Liver (tissue), 8 donors: ENCODE measurements at regions not wholly inside any gene's neighbourhood (a gene's known extent, or its start where the extent isn't known, plus 50 kb on each side); places are given as distances from the start of the nearest gene placed in this dataset.

Source experiments
- DNase-seq: peaks from one replicate; pipeline ENCODE4 v3.0.0-alpha.2; 2017; ENCODE audit warnings: low spot score
- H3K27ac ChIP-seq, 2 donors: one replicate each; pipeline ENCODE4 v1.7.0; 2013; ENCODE audit warnings: inconsistent platforms in 2 of 2, low read length in 2 of 2, control low read depth in 1 of 2, low read depth in 1 of 2, mild to moderate bottlenecking in 1 of 2
- H3K27me3 ChIP-seq, 4 donors: one replicate each; pipeline versions ENCODE4 v1.6.1 to v1.7.0; 2013; ENCODE audit warnings: low read length in 3 of 4, inconsistent platforms in 1 of 4, mild to moderate bottlenecking in 1 of 4, moderate library complexity in 1 of 4; ENCODE audit not compliant: control insufficient read depth in 4 of 4, insufficient read depth in 4 of 4
- H3K36me3 ChIP-seq, 4 donors: one replicate each; pipeline versions ENCODE4 v1.6.1 to v1.7.0; 2013; ENCODE audit warnings: low read length in 3 of 4, mild to moderate bottlenecking in 3 of 4, low read depth in 1 of 4, moderate library complexity in 1 of 4; ENCODE audit not compliant: control insufficient read depth in 4 of 4, insufficient read depth in 3 of 4
- H3K4me1 ChIP-seq, 4 donors: one replicate each; pipeline versions ENCODE4 v1.6.1 to v1.7.0; 2013; ENCODE audit warnings: low read length in 3 of 4, mild to moderate bottlenecking in 3 of 4, moderate library complexity in 1 of 4; ENCODE audit not compliant: control insufficient read depth in 4 of 4, insufficient read depth in 4 of 4
- H3K4me3 ChIP-seq, 3 donors: one replicate each; pipeline versions ENCODE4 v1.6.1 to v1.7.0; 2013; ENCODE audit warnings: low read length in 3 of 3, control low read depth in 1 of 3, low read depth in 1 of 3, mild to moderate bottlenecking in 1 of 3
- H3K9ac ChIP-seq, 2 donors: one replicate each; pipeline ENCODE4 v1.7.0; 2013; ENCODE audit warnings: low read length in 2 of 2, mild to moderate bottlenecking in 2 of 2, moderate library complexity in 2 of 2, control low read depth in 1 of 2, low read depth in 1 of 2
- H3K9me3 ChIP-seq, 4 donors: one replicate each; pipeline versions ENCODE4 v1.6.1 to v1.7.0; 2013; ENCODE audit warnings: low read length in 3 of 4; ENCODE audit not compliant: control insufficient read depth in 4 of 4
- ATF3 ChIP-seq: IDR thresholded peaks from 2 replicates; pipeline ENCODE4 v1.6.1; 2016; ENCODE audit warnings: antibody characterized with exemption
- CTCF ChIP-seq: fragments of 150-350 bp; IDR thresholded peaks from 2 replicates; pipeline ENCODE4 v1.5.1; 2017; ENCODE audit warnings: improper control_type of control experiment, low read depth, low read length; ENCODE audit not compliant: missing input control
- FOXA1 ChIP-seq: IDR thresholded peaks from 2 replicates; pipeline ENCODE4 v1.6.1; 2016; ENCODE audit warnings: antibody characterized with exemption
- FOXA2 ChIP-seq: IDR thresholded peaks from 2 replicates; pipeline ENCODE4 v1.6.1; 2016; ENCODE audit warnings: antibody characterized with exemption
- GABPA ChIP-seq, 2 donors: IDR thresholded peaks in 1 of 2; conservative IDR thresholded peaks in 1 of 2; 2 replicates each; pipeline ENCODE4 v1.6.1; 2016; ENCODE audit warnings: antibody characterized with exemption in 2 of 2, mild to moderate bottlenecking in 1 of 2, moderate library complexity in 1 of 2
- HNF4A ChIP-seq, 2 donors: conservative IDR thresholded peaks; 2 replicates each; pipeline ENCODE4 v1.6.1; 2016; ENCODE audit warnings: antibody characterized with exemption in 2 of 2, mild to moderate bottlenecking in 2 of 2
- JUND ChIP-seq, 2 donors: IDR thresholded peaks; 2 replicates each; pipeline ENCODE4 v1.6.1; 2016; ENCODE audit warnings: antibody characterized with exemption in 2 of 2
- MAX ChIP-seq: IDR thresholded peaks from 2 replicates; pipeline ENCODE4 v1.6.1; 2016; ENCODE audit warnings: antibody characterized with exemption
- NR2F2 ChIP-seq: IDR thresholded peaks from 2 replicates; pipeline ENCODE4 v1.6.1; 2016; ENCODE audit warnings: antibody characterized with exemption
- RAD21 ChIP-seq, 2 donors: IDR thresholded peaks; 2 replicates each; pipeline ENCODE4 v1.6.1; 2016; ENCODE audit warnings: antibody characterized with exemption in 2 of 2, mild to moderate bottlenecking in 2 of 2
- REST ChIP-seq: IDR thresholded peaks from 2 replicates; pipeline ENCODE4 v1.6.1; 2016; ENCODE audit warnings: antibody characterized with exemption, mild to moderate bottlenecking
- RXRA ChIP-seq, 2 donors: IDR thresholded peaks; 2 replicates each; pipeline ENCODE4 v1.6.1; 2017 to 2018; ENCODE audit warnings: antibody characterized with exemption in 2 of 2, mild to moderate bottlenecking in 1 of 2
- SP1 ChIP-seq: IDR thresholded peaks from 2 replicates; pipeline ENCODE4 v1.6.1; 2018; ENCODE audit warnings: antibody characterized with exemption, mild to moderate bottlenecking
- YY1 ChIP-seq: IDR thresholded peaks from 2 replicates; pipeline ENCODE4 v1.6.1; 2016; ENCODE audit warnings: antibody characterized with exemption, mild to moderate bottlenecking
- ZBTB33 ChIP-seq: IDR thresholded peaks from 2 replicates; pipeline ENCODE4 v1.6.1; 2016; ENCODE audit warnings: antibody characterized with exemption
- WGBS: extraction: QIAGEN DNeasy Blood & Tissue Kit; methylation state at CpG from one replicate; pipeline ENCODE4 v1.1.7; 2013; 5-methylcytosine and 5-hydroxymethylcytosine counted together
- donor health status: healthy.
- donor health status: healthy.
- donor health status: healthy.
- donor health status: healthy.
- donor health status: healthy.

GRCh38 chr11:128165572-128165971 is 421.8 kb downstream of the ETS1 start:
- Histone ChIP-seq H3K4me3 (no peak overlapping the region), H3K9ac (no peak overlapping the region), H3K36me3 (no peaks in the 10 kb centered on the region), H3K27me3 (no peaks in the 10 kb centered on the region), H3K4me1 (peaks cover 4 to 26% (median 13%) of the 10 kb centered on the region in 4 donors), H3K9me3 (no peaks in the 10 kb centered on the region), H3K27ac (no peak overlapping the region)
- WGBS, result 80% methylated on average over 4 of the region's 4 CpGs
- no peak for DNase-seq
- TF ChIP-seq NR2F2, result no peak
- no peak for TF ChIP-seq FOXA1
- TF ChIP-seq RAD21 (IDR thresholded peaks at IDR 0.05), result no peak
- no peak for TF ChIP-seq YY1
- no peak for TF ChIP-seq HNF4A (conservative IDR thresholded peaks at IDR 0.05)
- TF ChIP-seq ATF3, result no peak
- no peak for TF ChIP-seq MAX

- H3K27ac ChIP-seq, result peak overlapping the region; percentile 17 to 65
- H3K9me3 ChIP-seq, result no peaks in the 10 kb centered on the region
- TF ChIP-seq YY1 (no peak), HNF4A (conservative IDR thresholded peaks at IDR 0.05) (peak; percentile 71 to 73), ATF3 (no peak), RXRA (IDR thresholded peaks at IDR 0.05) (no peak), NR2F2 (no peak), CTCF (no peak), GABPA (IDR thresholded peaks at IDR 0.05 in 1 of 2, conservative IDR thresholded peaks at IDR 0.05 in 1 of 2) (no peak), FOXA2 (peak; percentile 26), JUND (IDR thresholded peaks at IDR 0.05) (peak in 1 of 2 donors; percentile 37), SP1 (peak; percentile 60)
- H3K4me1 ChIP-seq, result peaks cover 4 to 26% (median 15%) of the 10 kb centered on the region in 4 donors
- no peaks in the 10 kb centered on the region for H3K36me3 ChIP-seq
- H3K4me3 ChIP-seq, result peak overlapping the region in 1 of 3 donors; percentile 17
- 20% methylated on average over 6 of the region's 6 CpGs for WGBS
- H3K9ac ChIP-seq, result peak overlapping the region in 1 of 2 donors; percentile 58
- no peaks in the 10 kb centered on the region for H3K27me3 ChIP-seq
- DNase-seq, result no peak
Measured at GRCh38 chr11:128164080-128164741, 423.1 kb downstream of the ETS1 start.

- H3K27ac ChIP-seq, result peak overlapping the region in 1 of 2 donors; percentile 2
- H3K9ac ChIP-seq, result no peak overlapping the region
- peak overlapping the region in 1 of 3 donors; percentile 41 for H3K4me3 ChIP-seq
- H3K9me3 ChIP-seq, result no peaks in the 10 kb centered on the region
- DNase-seq, result no peak
- H3K27me3 ChIP-seq, result no peaks in the 10 kb centered on the region
- no peaks in the 10 kb centered on the region for H3K36me3 ChIP-seq
- peaks cover 4 to 33% (median 21%) of the 10 kb centered on the region in 4 donors for H3K4me1 ChIP-seq
- WGBS, result 37% methylated on average over 1 of the region's 1 CpG
- TF ChIP-seq NR2F2 (no peak), CTCF (no peak), HNF4A (conservative IDR thresholded peaks at IDR 0.05) (peak; percentile 82 to 84), RAD21 (IDR thresholded peaks at IDR 0.05) (peak in 1 of 2 donors; percentile 11), REST (peak; percentile 53), ZBTB33 (peak; percentile 47), YY1 (peak; percentile 94), SP1 (peak; percentile 57)
Measured at GRCh38 chr11:128161994-128162393, 425.4 kb downstream of the ETS1 start.
